ENCODE measurements at regions not wholly inside any gene's neighbourhood (a gene's known extent, or its start where the extent isn't known, plus 50 kb on each side); places are given as distances from the start of the nearest gene placed in this dataset.

DNA sequence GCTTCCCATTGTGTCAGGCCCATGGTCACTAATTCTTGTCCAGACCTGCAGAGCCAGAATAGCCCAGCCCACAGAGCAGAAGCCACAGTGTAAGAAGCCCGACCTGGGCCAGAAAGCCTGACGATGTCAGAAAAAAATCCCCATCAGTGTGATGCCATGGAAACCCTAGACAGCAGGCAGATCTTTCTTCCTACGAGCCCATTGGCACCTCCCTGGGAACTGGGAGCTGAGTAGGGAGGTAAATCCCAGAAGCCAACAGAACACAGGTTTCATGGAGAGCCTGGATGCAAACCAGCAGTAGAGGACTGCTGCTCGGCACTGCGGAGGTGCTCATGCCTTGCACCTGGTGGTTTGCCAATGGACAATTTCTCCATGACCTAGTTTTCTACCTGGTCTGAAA is 82.2 kb upstream of the SLC22A16 start:
- no peaks in the 10 kb centered on the region for H3K36me3 ChIP-seq (ENCODE audit: control insufficient read depth in 5 of 5, insufficient read depth in 5 of 5, low read length in 5 of 5)
- H3K27ac ChIP-seq (ENCODE audit: low read depth, low read length), result no peak overlapping the region
- no peak overlapping the region for H3K4me3 ChIP-seq (ENCODE audit: low read depth in 1 of 5, low read length in 5 of 5)
- no peaks in the 10 kb centered on the region for H3K4me1 ChIP-seq (ENCODE audit: control insufficient read depth in 5 of 5, insufficient read depth in 5 of 5, low read length in 5 of 5)
- H3K27me3 ChIP-seq (ENCODE audit: control insufficient read depth in 5 of 5, insufficient read depth in 4 of 5, low read length in 5 of 5), result no peaks in the 10 kb centered on the region
- H3K9me3 ChIP-seq (ENCODE audit: control insufficient read depth in 5 of 5, low read length in 5 of 5), result peaks cover 0 to 8% (median 5%) of the 10 kb centered on the region in 5 donors
- no peak overlapping the region for H3K9ac ChIP-seq (ENCODE audit: low read length in 5 of 5)

DNA sequence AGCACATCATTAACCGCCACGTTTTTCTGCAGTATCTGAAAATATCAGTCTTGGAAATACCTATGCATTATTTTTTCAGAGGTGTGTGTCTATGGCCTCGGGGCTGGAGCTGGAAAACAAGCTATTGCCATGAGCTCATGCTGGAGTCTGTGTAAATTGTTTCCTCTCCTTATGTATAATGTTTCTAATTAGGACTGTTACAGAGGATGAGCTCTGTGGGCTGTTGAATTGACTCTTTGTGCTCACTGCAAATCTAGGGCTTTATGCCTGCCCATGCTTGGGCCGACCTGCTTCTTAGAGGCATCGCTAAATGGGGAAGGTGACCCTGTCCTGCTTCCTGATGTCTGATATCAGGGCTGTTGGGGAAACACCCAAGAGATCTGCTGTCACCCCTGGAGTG is 80.8 kb upstream of the SLC22A16 start:
- Histone ChIP-seq H3K9ac (ENCODE audit: low read length in 5 of 5) (no peak overlapping the region), H3K4me3 (ENCODE audit: low read depth in 1 of 5, low read length in 5 of 5) (no peak overlapping the region), H3K27ac (ENCODE audit: low read depth, low read length) (no peak overlapping the region), H3K4me1 (ENCODE audit: control insufficient read depth in 5 of 5, insufficient read depth in 5 of 5, low read length in 5 of 5) (no peaks in the 10 kb centered on the region), H3K9me3 (ENCODE audit: control insufficient read depth in 5 of 5, low read length in 5 of 5) (peaks cover 0 to 6% (median 2%) of the 10 kb centered on the region in 5 donors), H3K36me3 (ENCODE audit: control insufficient read depth in 5 of 5, insufficient read depth in 5 of 5, low read length in 5 of 5) (no peaks in the 10 kb centered on the region), H3K27me3 (ENCODE audit: control insufficient read depth in 5 of 5, insufficient read depth in 4 of 5, low read length in 5 of 5) (no peaks in the 10 kb centered on the region)

DNA sequence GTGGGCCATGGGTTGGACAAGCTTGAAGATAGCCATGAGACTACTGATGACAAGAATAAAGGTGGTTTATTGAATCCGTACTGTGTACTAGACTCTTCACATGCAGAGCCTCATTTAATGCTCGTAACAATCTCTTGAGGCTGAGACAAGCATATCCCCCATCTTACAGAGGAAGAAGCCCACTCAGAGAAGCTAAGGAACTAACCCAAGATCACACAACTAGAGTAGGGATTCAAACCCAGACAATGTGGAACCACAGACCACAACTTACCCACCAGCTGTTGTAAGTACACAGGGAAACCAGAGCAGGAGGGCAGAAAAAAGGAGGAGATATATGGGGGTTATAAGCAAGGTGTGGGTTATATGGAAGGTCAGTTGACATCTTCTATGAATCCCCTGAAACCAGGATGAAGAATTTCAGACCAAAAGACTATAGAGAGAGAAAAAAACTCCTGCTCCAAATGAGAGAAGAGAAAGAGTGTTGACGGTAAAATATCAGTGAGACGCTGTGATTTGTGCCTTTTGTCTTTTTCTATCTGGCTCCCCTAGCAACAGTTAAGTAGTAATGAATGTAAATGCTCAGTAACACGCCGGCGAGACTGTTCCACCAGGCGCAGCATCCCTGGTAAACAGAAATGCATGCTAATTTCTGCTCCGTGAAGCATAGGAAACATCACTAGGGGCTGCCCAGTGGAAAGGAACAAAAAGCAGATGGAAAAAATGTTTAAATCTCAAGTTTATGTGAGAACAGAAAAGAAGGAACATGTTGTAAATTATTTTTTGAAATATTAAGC is 80.1 kb upstream of the SLC22A16 start:
- Histone ChIP-seq H3K9me3 (ENCODE audit: control insufficient read depth in 5 of 5, low read length in 5 of 5) (peaks cover 0 to 6% (median 4%) of the 10 kb centered on the region in 5 donors), H3K4me3 (ENCODE audit: low read depth in 1 of 5, low read length in 5 of 5) (no peak overlapping the region), H3K36me3 (ENCODE audit: control insufficient read depth in 5 of 5, insufficient read depth in 5 of 5, low read length in 5 of 5) (no peaks in the 10 kb centered on the region), H3K4me1 (ENCODE audit: control insufficient read depth in 5 of 5, insufficient read depth in 5 of 5, low read length in 5 of 5) (no peaks in the 10 kb centered on the region), H3K27ac (ENCODE audit: low read depth, low read length) (no peak overlapping the region), H3K9ac (ENCODE audit: low read length in 5 of 5) (no peak overlapping the region), H3K27me3 (ENCODE audit: control insufficient read depth in 5 of 5, insufficient read depth in 4 of 5, low read length in 5 of 5) (no peaks in the 10 kb centered on the region)

DNA sequence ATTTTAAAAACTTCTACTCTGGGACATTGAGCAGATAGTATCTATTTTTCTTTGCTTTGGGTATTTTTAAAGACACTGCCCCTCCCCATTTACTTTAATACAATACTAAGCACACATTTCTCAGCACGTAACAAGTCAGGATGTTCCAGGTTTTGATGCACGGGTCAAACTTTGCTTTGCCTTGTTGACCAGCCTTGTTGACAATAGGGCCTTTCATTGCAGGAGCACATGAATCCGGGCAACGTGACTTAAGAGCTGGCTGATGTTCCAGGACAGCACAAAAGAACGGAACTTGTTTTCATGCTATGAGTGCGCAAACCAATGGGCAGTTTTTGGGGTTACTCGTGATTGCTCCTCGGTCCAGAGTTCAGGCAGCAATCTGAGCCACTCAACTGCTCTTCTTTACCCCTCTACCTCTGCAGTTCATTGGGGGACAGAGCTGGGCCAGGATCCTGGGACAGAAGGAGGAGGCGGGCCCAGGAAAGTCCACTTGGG is 78.6 kb upstream of the SLC22A16 start:
- Histone ChIP-seq H3K9me3 (ENCODE audit: control insufficient read depth in 5 of 5, low read length in 5 of 5) (peaks cover 0 to 11% (median 6%) of the 10 kb centered on the region in 5 donors), H3K4me1 (ENCODE audit: control insufficient read depth in 5 of 5, insufficient read depth in 5 of 5, low read length in 5 of 5) (no peaks in the 10 kb centered on the region), H3K9ac (ENCODE audit: low read length in 5 of 5) (no peak overlapping the region), H3K27ac (ENCODE audit: low read depth, low read length) (no peak overlapping the region), H3K36me3 (ENCODE audit: control insufficient read depth in 5 of 5, insufficient read depth in 5 of 5, low read length in 5 of 5) (no peaks in the 10 kb centered on the region), H3K27me3 (ENCODE audit: control insufficient read depth in 5 of 5, insufficient read depth in 4 of 5, low read length in 5 of 5) (peaks cover 0 to 2% (median 0%) of the 10 kb centered on the region in 5 donors), H3K4me3 (ENCODE audit: low read depth in 1 of 5, low read length in 5 of 5) (no peak overlapping the region)

DNA sequence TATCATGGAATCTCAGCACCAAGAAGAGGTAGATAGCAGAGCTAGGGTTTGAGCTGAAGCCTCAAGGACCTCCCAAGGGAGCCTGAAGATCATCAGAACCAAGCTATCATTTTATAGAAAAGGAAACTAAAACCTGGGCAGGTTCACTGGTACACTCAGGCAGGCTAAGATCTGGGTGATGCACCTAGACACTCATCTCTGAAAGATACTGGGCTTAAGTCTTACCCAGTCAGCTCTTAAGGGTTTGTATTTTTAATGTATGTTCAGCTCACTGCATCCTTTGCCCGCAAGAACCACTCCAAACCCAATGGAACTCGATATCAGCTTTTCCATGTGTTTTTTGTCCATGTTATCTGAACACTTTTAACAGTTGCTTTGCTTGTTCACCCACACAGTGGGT is 78.0 kb upstream of the SLC22A16 start:
- no peak overlapping the region for H3K9ac ChIP-seq (ENCODE audit: low read length in 5 of 5)
- no peak overlapping the region for H3K4me3 ChIP-seq (ENCODE audit: low read depth in 1 of 5, low read length in 5 of 5)
- no peaks in the 10 kb centered on the region for H3K36me3 ChIP-seq (ENCODE audit: control insufficient read depth in 5 of 5, insufficient read depth in 5 of 5, low read length in 5 of 5)
- peaks cover 0 to 2% (median 0%) of the 10 kb centered on the region in 5 donors for H3K27me3 ChIP-seq (ENCODE audit: control insufficient read depth in 5 of 5, insufficient read depth in 4 of 5, low read length in 5 of 5)
- H3K27ac ChIP-seq (ENCODE audit: low read depth, low read length), result no peak overlapping the region
- peaks cover 0 to 11% (median 6%) of the 10 kb centered on the region in 5 donors for H3K9me3 ChIP-seq (ENCODE audit: control insufficient read depth in 5 of 5, low read length in 5 of 5)
- H3K4me1 ChIP-seq (ENCODE audit: control insufficient read depth in 5 of 5, insufficient read depth in 5 of 5, low read length in 5 of 5), result no peaks in the 10 kb centered on the region

DNA sequence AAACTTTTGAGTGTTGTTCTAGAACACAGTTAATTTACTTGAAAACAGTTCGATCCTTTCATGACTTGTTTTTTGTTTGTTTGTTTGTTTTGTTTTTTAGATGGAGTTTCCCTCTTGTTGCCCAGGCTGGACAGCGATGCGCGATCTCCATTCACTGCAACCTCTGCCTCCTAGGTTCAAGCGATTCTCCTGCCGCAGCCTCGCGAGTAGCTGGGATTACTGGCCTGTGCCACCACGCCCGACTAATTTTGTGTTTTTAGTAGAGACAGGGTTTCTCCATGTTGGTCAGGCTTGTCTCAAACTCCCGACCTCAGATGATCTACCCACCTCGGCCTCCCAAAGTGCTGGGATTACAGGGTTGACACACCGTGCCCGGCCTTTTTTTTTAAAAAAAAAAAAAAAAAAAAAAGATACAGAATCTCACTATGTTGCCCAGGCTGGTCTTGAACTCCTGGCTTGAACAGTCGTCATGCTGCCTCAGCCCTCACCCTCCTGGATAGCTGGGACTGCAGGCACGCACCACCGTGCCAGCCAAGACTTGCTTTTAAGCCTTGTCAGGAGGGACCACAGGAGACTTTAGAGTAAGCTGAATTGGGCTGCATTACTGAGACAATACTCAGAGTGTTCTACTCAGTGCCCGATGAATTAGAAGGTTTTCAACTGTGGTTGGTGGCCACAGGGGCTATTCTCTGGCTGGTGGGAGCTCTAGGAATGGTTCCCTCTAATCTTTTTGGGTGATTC is 76.7 kb upstream of the SLC22A16 start:
- Histone ChIP-seq H3K36me3 (ENCODE audit: control insufficient read depth in 5 of 5, insufficient read depth in 5 of 5, low read length in 5 of 5) (no peaks in the 10 kb centered on the region), H3K4me1 (ENCODE audit: control insufficient read depth in 5 of 5, insufficient read depth in 5 of 5, low read length in 5 of 5) (no peaks in the 10 kb centered on the region), H3K27me3 (ENCODE audit: control insufficient read depth in 5 of 5, insufficient read depth in 4 of 5, low read length in 5 of 5) (peaks cover 0 to 3% (median 0%) of the 10 kb centered on the region in 5 donors), H3K9ac (ENCODE audit: low read length in 5 of 5) (no peak overlapping the region), H3K4me3 (ENCODE audit: low read depth in 1 of 5, low read length in 5 of 5) (no peak overlapping the region), H3K9me3 (ENCODE audit: control insufficient read depth in 5 of 5, low read length in 5 of 5) (peaks cover 0 to 11% (median 3%) of the 10 kb centered on the region in 5 donors), H3K27ac (ENCODE audit: low read depth, low read length) (no peak overlapping the region)

DNA sequence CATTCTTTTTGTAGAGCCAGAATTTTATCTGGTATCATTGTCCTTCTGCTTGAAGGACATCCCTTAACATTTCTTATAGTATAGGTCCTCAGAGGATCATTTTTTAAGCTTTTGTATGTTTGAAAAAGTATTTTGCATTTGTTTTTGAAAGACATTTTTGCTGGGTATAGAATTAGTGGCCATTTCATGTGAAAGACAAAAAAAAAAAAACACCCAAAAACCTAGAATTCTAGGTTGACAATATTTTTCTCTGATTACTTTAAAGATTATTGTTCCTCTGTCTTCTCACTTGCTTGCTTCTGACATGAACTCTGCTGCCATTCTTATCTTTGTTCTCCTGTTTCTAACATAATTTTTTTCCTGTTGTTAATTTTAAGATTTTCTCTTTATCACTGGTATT is 75.7 kb upstream of the SLC22A16 start:
- no peaks in the 10 kb centered on the region for H3K4me1 ChIP-seq (ENCODE audit: control insufficient read depth in 5 of 5, insufficient read depth in 5 of 5, low read length in 5 of 5)
- H3K9me3 ChIP-seq (ENCODE audit: control insufficient read depth in 5 of 5, low read length in 5 of 5), result peaks cover 0 to 11% (median 3%) of the 10 kb centered on the region in 5 donors
- H3K36me3 ChIP-seq (ENCODE audit: control insufficient read depth in 5 of 5, insufficient read depth in 5 of 5, low read length in 5 of 5), result no peaks in the 10 kb centered on the region
- H3K27me3 ChIP-seq (ENCODE audit: control insufficient read depth in 5 of 5, insufficient read depth in 4 of 5, low read length in 5 of 5), result peaks cover 0 to 3% (median 0%) of the 10 kb centered on the region in 5 donors
- no peak overlapping the region for H3K4me3 ChIP-seq (ENCODE audit: low read depth in 1 of 5, low read length in 5 of 5)
- no peak overlapping the region for H3K27ac ChIP-seq (ENCODE audit: low read depth, low read length)
- H3K9ac ChIP-seq (ENCODE audit: low read length in 5 of 5), result no peak overlapping the region

DNA sequence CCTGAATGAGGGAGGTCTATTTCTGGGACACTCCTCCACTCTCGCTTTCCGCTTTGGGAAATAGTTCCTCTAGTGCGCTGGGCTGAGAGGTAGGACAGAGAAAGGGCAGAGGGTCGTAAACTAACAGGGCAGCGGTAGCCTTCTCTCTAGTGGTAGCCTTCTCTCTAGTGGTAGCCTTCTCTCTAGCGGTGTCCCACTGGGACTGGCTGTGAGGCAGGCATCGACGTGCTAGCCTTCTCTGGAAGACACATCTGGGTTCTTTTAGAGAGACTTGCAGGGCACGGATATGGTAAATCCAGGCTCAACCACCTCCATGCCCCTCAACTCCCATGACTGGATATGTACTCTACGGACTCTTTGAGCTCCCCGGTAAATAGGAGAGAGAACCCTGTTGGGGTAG is 74.7 kb upstream of the SLC22A16 start:
- Histone ChIP-seq H3K9me3 (ENCODE audit: control insufficient read depth in 5 of 5, low read length in 5 of 5) (peaks cover 0 to 11% (median 3%) of the 10 kb centered on the region in 5 donors), H3K9ac (ENCODE audit: low read length in 5 of 5) (no peak overlapping the region), H3K4me3 (ENCODE audit: low read depth in 1 of 5, low read length in 5 of 5) (no peak overlapping the region), H3K4me1 (ENCODE audit: control insufficient read depth in 5 of 5, insufficient read depth in 5 of 5, low read length in 5 of 5) (no peaks in the 10 kb centered on the region), H3K27ac (ENCODE audit: low read depth, low read length) (no peak overlapping the region), H3K27me3 (ENCODE audit: control insufficient read depth in 5 of 5, insufficient read depth in 4 of 5, low read length in 5 of 5) (peaks cover 0 to 3% (median 0%) of the 10 kb centered on the region in 5 donors), H3K36me3 (ENCODE audit: control insufficient read depth in 5 of 5, insufficient read depth in 5 of 5, low read length in 5 of 5) (no peaks in the 10 kb centered on the region)

DNA sequence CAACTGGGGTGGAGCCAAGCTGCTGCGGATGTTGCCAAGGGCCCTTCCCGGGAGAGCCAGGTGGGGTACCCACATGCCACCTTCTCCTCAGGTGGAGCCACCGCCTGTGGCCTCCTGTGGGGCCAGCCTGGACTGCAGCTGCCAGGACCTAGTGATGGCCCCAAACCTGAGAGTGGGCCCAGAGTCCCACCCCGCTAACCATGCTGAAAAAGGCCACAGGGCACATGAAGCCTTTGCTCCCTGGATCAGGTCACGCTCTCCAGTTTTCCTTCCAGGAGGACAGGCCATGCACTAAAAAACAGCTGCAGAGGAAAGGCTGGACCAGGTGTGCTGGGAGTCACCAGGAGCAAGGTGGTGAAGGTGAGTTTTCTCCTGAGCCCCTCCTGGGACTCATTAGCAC is 73.9 kb upstream of the SLC22A16 start:
- no peaks in the 10 kb centered on the region for H3K4me1 ChIP-seq (ENCODE audit: control insufficient read depth in 5 of 5, insufficient read depth in 5 of 5, low read length in 5 of 5)
- H3K36me3 ChIP-seq (ENCODE audit: control insufficient read depth in 5 of 5, insufficient read depth in 5 of 5, low read length in 5 of 5), result no peaks in the 10 kb centered on the region
- no peak overlapping the region for H3K9ac ChIP-seq (ENCODE audit: low read length in 5 of 5)
- H3K4me3 ChIP-seq (ENCODE audit: low read depth in 1 of 5, low read length in 5 of 5), result no peak overlapping the region
- H3K27ac ChIP-seq (ENCODE audit: low read depth, low read length), result no peak overlapping the region
- peaks cover 0 to 3% (median 0%) of the 10 kb centered on the region in 5 donors for H3K27me3 ChIP-seq (ENCODE audit: control insufficient read depth in 5 of 5, insufficient read depth in 4 of 5, low read length in 5 of 5)
- H3K9me3 ChIP-seq (ENCODE audit: control insufficient read depth in 5 of 5, low read length in 5 of 5), result peaks cover 0 to 11% (median 3%) of the 10 kb centered on the region in 5 donors

DNA sequence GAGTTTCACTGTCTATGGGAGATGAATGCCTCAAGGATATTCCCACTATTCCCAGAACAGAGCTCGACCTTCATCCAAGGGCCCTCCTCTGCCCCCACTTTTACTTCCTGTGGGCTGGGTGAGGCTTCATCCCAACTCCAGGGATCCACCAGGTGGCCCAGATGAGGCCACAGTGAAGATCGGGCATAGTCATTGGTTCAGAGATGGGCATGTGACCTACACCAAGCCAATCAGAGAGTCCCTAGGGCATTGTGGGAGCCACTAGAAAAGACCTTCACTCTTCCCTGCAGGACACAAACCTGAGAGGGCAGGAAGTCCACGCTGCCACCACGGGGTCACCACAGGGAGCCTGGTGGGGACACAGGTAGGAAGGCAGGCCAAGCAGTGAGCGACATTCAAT is 72.9 kb upstream of the SLC22A16 start:
- no peak overlapping the region for H3K4me3 ChIP-seq (ENCODE audit: low read depth in 1 of 5, low read length in 5 of 5)
- H3K27ac ChIP-seq (ENCODE audit: low read depth, low read length), result no peak overlapping the region
- peaks cover 0 to 3% (median 2%) of the 10 kb centered on the region in 5 donors for H3K27me3 ChIP-seq (ENCODE audit: control insufficient read depth in 5 of 5, insufficient read depth in 4 of 5, low read length in 5 of 5)
- no peaks in the 10 kb centered on the region for H3K36me3 ChIP-seq (ENCODE audit: control insufficient read depth in 5 of 5, insufficient read depth in 5 of 5, low read length in 5 of 5)
- H3K9me3 ChIP-seq (ENCODE audit: control insufficient read depth in 5 of 5, low read length in 5 of 5), result peaks cover 0 to 17% (median 6%) of the 10 kb centered on the region in 5 donors
- no peaks in the 10 kb centered on the region for H3K4me1 ChIP-seq (ENCODE audit: control insufficient read depth in 5 of 5, insufficient read depth in 5 of 5, low read length in 5 of 5)
- no peak overlapping the region for H3K9ac ChIP-seq (ENCODE audit: low read length in 5 of 5)

Data from subcutaneous abdominal adipose tissue (tissue), 5 donors.